ENCODE measurements at regions not wholly inside any gene's neighbourhood (a gene's known extent, or its start where the extent isn't known, plus 50 kb on each side); places are given as distances from the start of the nearest gene placed in this dataset.
"Not testable (repeated sequence)": the region's sequence is repeated elsewhere in the genome, so short reads cannot be mapped to it uniquely, and the experiment has no call there.

GRCh38 chr13:87877477-87877876, 206.3 kb downstream of the SLITRK5 start:
- no peak for DNase-seq (ENCODE audit: low read depth)

GRCh38 chr13:87878706-87879105, 207.5 kb downstream of the SLITRK5 start:
- DNase-seq (ENCODE audit: low read depth): no peak

- DNase-seq (ENCODE audit: low read depth): no peak
These were observed 213.7 kb downstream of the SLITRK5 start for GRCh38 chr13:87884884-87885283.

- no peak for DNase-seq (ENCODE audit: low read depth)
These were observed 216.4 kb downstream of the SLITRK5 start for GRCh38 chr13:87887459-87888123.

- no peak for DNase-seq (ENCODE audit: low read depth)
These were observed 218.1 kb downstream of the SLITRK5 start for GRCh38 chr13:87889254-87889653.

- no peak for DNase-seq (ENCODE audit: low read depth)
These were observed 222.0 kb downstream of the SLITRK5 start for GRCh38 chr13:87893186-87893585.

GRCh38 chr13:87894059-87894458, 222.9 kb downstream of the SLITRK5 start:
- no peak for DNase-seq (ENCODE audit: low read depth)

GRCh38 chr13:87903553-87903952, 232.4 kb downstream of the SLITRK5 start:
- no peak for DNase-seq (ENCODE audit: low read depth)

- no peak for DNase-seq (ENCODE audit: low read depth)
These were observed 235.2 kb downstream of the SLITRK5 start for GRCh38 chr13:87906411-87906810.

GRCh38 chr13:87907202-87907601, 236.0 kb downstream of the SLITRK5 start:
- DNase-seq (ENCODE audit: low read depth): no peak

- no peak for DNase-seq (ENCODE audit: low read depth)
These were observed 248.8 kb downstream of the SLITRK5 start for GRCh38 chr13:87919956-87920355.

GRCh38 chr13:87923753-87924152, 252.6 kb downstream of the SLITRK5 start:
- no peak for DNase-seq (ENCODE audit: low read depth)

GRCh38 chr13:87925006-87925405, 253.8 kb downstream of the SLITRK5 start:
- DNase-seq (ENCODE audit: low read depth): no peak

- no peak for DNase-seq (ENCODE audit: low read depth)
These were observed 269.6 kb downstream of the SLITRK5 start for GRCh38 chr13:87940776-87941175.

- no peak for DNase-seq (ENCODE audit: low read depth)
These were observed 270.1 kb downstream of the SLITRK5 start for GRCh38 chr13:87941226-87941625.

GRCh38 chr13:87942205-87942604, 271.0 kb downstream of the SLITRK5 start:
- DNase-seq (ENCODE audit: low read depth): no peak

GRCh38 chr13:87944038-87944437, 272.9 kb downstream of the SLITRK5 start:
- DNase-seq (ENCODE audit: low read depth): no peak

GRCh38 chr13:87952377-87952776, 281.2 kb downstream of the SLITRK5 start:
- no peak for DNase-seq (ENCODE audit: low read depth)

- DNase-seq (ENCODE audit: low read depth): no peak
These were observed 282.2 kb downstream of the SLITRK5 start for GRCh38 chr13:87953381-87953780.

- DNase-seq (ENCODE audit: low read depth): no peak
These were observed 282.9 kb downstream of the SLITRK5 start for GRCh38 chr13:87954091-87954490.

GRCh38 chr13:87961546-87961945, 290.4 kb downstream of the SLITRK5 start:
- DNase-seq (ENCODE audit: low read depth): no peak

GRCh38 chr13:87972568-87972967, 301.4 kb downstream of the SLITRK5 start:
- no peak for DNase-seq (ENCODE audit: low read depth)

GRCh38 chr13:87975035-87975434, 303.9 kb downstream of the SLITRK5 start:
- no peak for DNase-seq (ENCODE audit: low read depth)

GRCh38 chr13:87976650-87977049, 305.5 kb downstream of the SLITRK5 start:
- DNase-seq (ENCODE audit: low read depth): not testable (repeated sequence)

All from stimulated activated CD8-positive, alpha-beta memory T cell treated with anti-CD3 and anti-CD28 coated beads, Interleukin-15, amount 100 ng/mL, for 1 hour (primary cell).